NCI-H524 treated with DMSO at 0.1 percent for 48 hours (cell line): ENCODE measurements at regions not wholly inside any gene's neighbourhood (a gene's known extent, or its start where the extent isn't known, plus 50 kb on each side); places are given as distances from the start of the nearest gene placed in this dataset.

ENCODE experiments used
- DNase-seq: peaks from one replicate; lab custom pipeline; 2025; lab: John Stamatoyannopoulos, UW

GRCh38 chr7:96484845-96485244 lies 162.9 kb upstream of the SLC25A13 start:
- no peak for DNase-seq

- no peak for DNase-seq
These were observed 162.2 kb upstream of the SLC25A13 start for GRCh38 chr7:96484091-96484490.

GRCh38 chr7:96481796-96482195 lies 159.9 kb upstream of the SLC25A13 start:
- no peak for DNase-seq

- no peak for DNase-seq
These were observed 157.2 kb upstream of the SLC25A13 start for GRCh38 chr7:96479015-96479645.

- DNase-seq: no peak
These were observed 149.7 kb upstream of the SLC25A13 start for GRCh38 chr7:96471606-96472005.

GRCh38 chr7:96452146-96452545 lies 130.2 kb upstream of the SLC25A13 start:
- DNase-seq: no peak

- no peak for DNase-seq
These were observed 127.2 kb upstream of the SLC25A13 start for GRCh38 chr7:96449094-96449493.

- DNase-seq: no peak
These were observed 125.3 kb upstream of the SLC25A13 start for GRCh38 chr7:96447109-96447645.

GRCh38 chr7:96441436-96442084 lies 119.7 kb upstream of the SLC25A13 start:
- DNase-seq: no peak

- no peak for DNase-seq
These were observed 118.4 kb upstream of the SLC25A13 start for GRCh38 chr7:96440328-96440727.

GRCh38 chr7:96436880-96437279 lies 115.0 kb upstream of the SLC25A13 start:
- DNase-seq: no peak

GRCh38 chr7:96430356-96430755 lies 108.5 kb upstream of the SLC25A13 start:
- no peak for DNase-seq

- DNase-seq: no peak
These were observed 105.2 kb upstream of the SLC25A13 start for GRCh38 chr7:96427143-96427542.

- DNase-seq: no peak
These were observed 104.8 kb upstream of the SLC25A13 start for GRCh38 chr7:96426685-96427084.

- no peak for DNase-seq
These were observed 104.1 kb upstream of the SLC25A13 start for GRCh38 chr7:96426027-96426426.

- DNase-seq: no peak
These were observed 102.5 kb upstream of the SLC25A13 start for GRCh38 chr7:96424411-96424810.

- DNase-seq: no peak
These were observed 100.5 kb upstream of the SLC25A13 start for GRCh38 chr7:96422388-96422787.

GRCh38 chr7:96418581-96418980 lies 96.7 kb upstream of the SLC25A13 start:
- DNase-seq: no peak

- no peak for DNase-seq
These were observed 95.9 kb upstream of the SLC25A13 start for GRCh38 chr7:96417784-96418183.

GRCh38 chr7:96416599-96416998 lies 94.7 kb upstream of the SLC25A13 start:
- DNase-seq: no peak

- DNase-seq: no peak
These were observed 94.2 kb upstream of the SLC25A13 start for GRCh38 chr7:96416116-96416515.

GRCh38 chr7:96415293-96415940 lies 93.5 kb upstream of the SLC25A13 start:
- no peak for DNase-seq

- peak; percentile 19 for DNase-seq
These were observed 93.0 kb upstream of the SLC25A13 start for GRCh38 chr7:96414931-96415292.
